Esophagus muscularis mucosa (tissue), 3 donors: ENCODE measurements at regions not wholly inside any gene's neighbourhood (a gene's known extent, or its start where the extent isn't known, plus 50 kb on each side); places are given as distances from the start of the nearest gene placed in this dataset.
"Not testable (repeated sequence)": the region's sequence is repeated elsewhere in the genome, so short reads cannot be mapped to it uniquely, and the experiment has no call there.

Experiments
- CTCF ChIP-seq, 3 experiments: fragments of 200-600 bp in 2 of 3; fragments of 450-650 bp in 1 of 3; sonication (generic) in 2 of 3; IDR thresholded peaks; one replicate each; pipeline ENCODE4 v1.5.1; 2017 to 2019; ENCODE audit warnings: antibody characterized with exemption in 3 of 3, mild to moderate bottlenecking in 2 of 3, moderate library complexity in 1 of 3
- POLR2A ChIP-seq: fragments of 450-650 bp; IDR thresholded peaks from one replicate; pipeline ENCODE4 v1.6.1; 2017; ENCODE audit warnings: antibody characterized with exemption, moderate library complexity, mild to moderate bottlenecking, low read depth
- POLR2AphosphoS5 ChIP-seq, 2 donors: sonication (generic); formaldehyde crosslinking; IDR thresholded peaks; one replicate each; pipeline ENCODE4 v1.6.1; 2017; ENCODE audit warnings: antibody characterized with exemption in 2 of 2

GRCh38 chr3:20560446-20560845 is 374.4 kb upstream of the SGO1 start:
- not testable (repeated sequence) for TF ChIP-seq POLR2A; CTCF (IDR thresholded peaks at IDR 0.05); POLR2AphosphoS5 (IDR thresholded peaks at IDR 0.05)
